Panc1 (cell line): ENCODE measurements at regions not wholly inside any gene's neighbourhood (a gene's known extent, or its start where the extent isn't known, plus 50 kb on each side); places are given as distances from the start of the nearest gene placed in this dataset.

ENCODE experiments used
- ATAC-seq: fragments of 200-7000 bp; cut with Tn5 transposase; 2 replicates; pipeline ENCODE4 v1.9.1; 2020; ENCODE audit warnings: mild to moderate bottlenecking, moderate library complexity
- BruUV-seq: library from RNA; stranded (reverse); fragments of 400-500 nt; replicated peaks from 2 replicates; lab custom pipeline; 2021; lab: Mats Ljungman, UMichigan
- CTCF ChIA-PET: fragments of 300-600 bp; sonication (Branson Sonifier 250); formaldehyde crosslinking; loops from one replicate; lab custom pipeline; 2022; ENCODE audit warnings: antibody characterized with exemption; lab: Charles Lee
- POLR2A ChIA-PET: fragments of 300-600 bp; sonication (Branson Sonifier 250); formaldehyde crosslinking; loops from one replicate; lab custom pipeline; 2022; ENCODE audit warnings: antibody characterized with exemption; lab: Charles Lee
- DNase-seq: peaks from one replicate; pipeline ENCODE4 v3.0.0-alpha.2; 2010; ENCODE audit warnings: low read depth, low spot score
- H3K27ac ChIP-seq: 2 replicates; pipeline ENCODE4 v1.5.1; 2011; ENCODE audit warnings: mild to moderate bottlenecking, low read length, inconsistent platforms
- H3K27me3 ChIP-seq: fragments of 200-500 bp; sonication (Bioruptor generic); 2 replicates; pipeline ENCODE4 v1.6.0; 2014; ENCODE audit warnings: low read length, inconsistent platforms; ENCODE audit not compliant: control insufficient read depth, insufficient read depth
- H3K36me3 ChIP-seq: fragments of 200-500 bp; sonication (Bioruptor generic); 2 replicates; pipeline ENCODE4 v1.5.1; 2014; ENCODE audit warnings: inconsistent platforms, mild to moderate bottlenecking, low read length, moderate library complexity; ENCODE audit not compliant: control insufficient read depth, insufficient read depth
- H3K4me1 ChIP-seq: 2 replicates; pipeline ENCODE4 v1.5.1; 2011; ENCODE audit warnings: inconsistent platforms, mild to moderate bottlenecking, low read length, moderate library complexity; ENCODE audit not compliant: control insufficient read depth, insufficient read depth
- H3K4me3 ChIP-seq, 2 experiments: 2 replicates each; pipeline ENCODE4 v1.5.1; 2011 to 2012; ENCODE audit warnings: low read depth in 2 of 2, low read length in 2 of 2, mild to moderate bottlenecking in 2 of 2, inconsistent platforms in 1 of 2, moderate library complexity in 1 of 2
- H3K9me3 ChIP-seq: fragments of 200-500 bp; sonication (Bioruptor generic); 2 replicates; pipeline ENCODE4 v1.5.1; 2014; ENCODE audit warnings: low read depth, mild to moderate bottlenecking, inconsistent platforms, low read length, moderate library complexity; ENCODE audit not compliant: control insufficient read depth, insufficient read depth
- CTCF ChIP-seq: fragments of 450-650 bp; IDR thresholded peaks from 2 replicates; pipeline ENCODE4 v1.5.1; 2017; ENCODE audit warnings: mild to moderate bottlenecking
- POLR2AphosphoS5 ChIP-seq: IDR thresholded peaks from 2 replicates; pipeline ENCODE4 v1.6.1; 2012; ENCODE audit warnings: mild to moderate bottlenecking, low read depth, low read length, moderate library complexity
- SIN3A ChIP-seq: IDR thresholded peaks from 2 replicates; pipeline ENCODE4 v1.6.1; 2012; ENCODE audit warnings: low read depth, mild to moderate bottlenecking, low read length, moderate library complexity, borderline replicate concordance; ENCODE audit not compliant: insufficient read depth
- TCF7L2 ChIP-seq: IDR thresholded peaks from 2 replicates; pipeline ENCODE4 v1.6.1; 2011; ENCODE audit warnings: mild to moderate bottlenecking, low read depth, low read length, inconsistent platforms
- in situ Hi-C: cut with HindIII; loops from 2 replicates; pipeline ENCODE4 v1.10.0; 2016; ENCODE audit warnings: low sequenced_read_pairs, low pct_unique_long_range_greater_than_20kb
- intact Hi-C: fragments of 100-400 bp; cut with micrococcal nuclease; formaldehyde crosslinking; loops from one replicate; pipeline ENCODE4 v1.10.0; 2022; ENCODE audit not compliant: unreplicated experiment
- TF ChIP-seq, protein P1 (sequence below), 2 experiments: IDR thresholded peaks; 2 replicates each; pipeline ENCODE4 v1.6.1; 2011 to 2012; ENCODE audit warnings: low read depth in 2 of 2, control low read depth in 1 of 2, low read length in 1 of 2, mild to moderate bottlenecking in 1 of 2, moderate library complexity in 1 of 2; ENCODE audit not compliant: insufficient read depth in 1 of 2

GRCh38 chr1:115426956-115427355 is 88.9 kb upstream of the NGF start:
- in situ Hi-C loops (no loop called here), intact Hi-C loops (no loop called here)
- H3K27me3 ChIP-seq, result 0 out of 2 replicates have a peak, but pooled peaks cover 1% of the 10 kb centered on the region
- no peak for DNase-seq
- no peak for ATAC-seq
- H3K4me1 ChIP-seq, result no peaks in the 10 kb centered on the region
- H3K9me3 ChIP-seq, result no peaks in the 10 kb centered on the region
- BruUV-seq, result no TSS peak
- TF ChIP-seq SIN3A, result no peak
- ChIA-PET POLR2A (no interaction called here), CTCF (no interaction called here)
- H3K27ac ChIP-seq, result no peak overlapping the region
- H3K4me3 ChIP-seq, result no peak overlapping the region
- H3K36me3 ChIP-seq, result no peaks in the 10 kb centered on the region

- Histone ChIP-seq H3K27me3 (0 out of 2 replicates have a peak, but pooled peaks cover 2% of the 10 kb centered on the region), H3K9me3 (no peaks in the 10 kb centered on the region), H3K4me3 (no peak overlapping the region), H3K4me1 (no peaks in the 10 kb centered on the region), H3K36me3 (no peaks in the 10 kb centered on the region), H3K27ac (no peak overlapping the region)
- ChIA-PET POLR2A (interaction anchor here (0.6 kb wide), 1 partner anchor 1450 kb away, joined by 3 read pairs; no protein-coding TSS in a partner anchor), CTCF (no interaction called here)
- TF ChIP-seq CTCF, result no peak
- no peak for TF ChIP-seq TCF7L2
- no peak for TF ChIP-seq SIN3A
- TF ChIP-seq, protein P1, sequence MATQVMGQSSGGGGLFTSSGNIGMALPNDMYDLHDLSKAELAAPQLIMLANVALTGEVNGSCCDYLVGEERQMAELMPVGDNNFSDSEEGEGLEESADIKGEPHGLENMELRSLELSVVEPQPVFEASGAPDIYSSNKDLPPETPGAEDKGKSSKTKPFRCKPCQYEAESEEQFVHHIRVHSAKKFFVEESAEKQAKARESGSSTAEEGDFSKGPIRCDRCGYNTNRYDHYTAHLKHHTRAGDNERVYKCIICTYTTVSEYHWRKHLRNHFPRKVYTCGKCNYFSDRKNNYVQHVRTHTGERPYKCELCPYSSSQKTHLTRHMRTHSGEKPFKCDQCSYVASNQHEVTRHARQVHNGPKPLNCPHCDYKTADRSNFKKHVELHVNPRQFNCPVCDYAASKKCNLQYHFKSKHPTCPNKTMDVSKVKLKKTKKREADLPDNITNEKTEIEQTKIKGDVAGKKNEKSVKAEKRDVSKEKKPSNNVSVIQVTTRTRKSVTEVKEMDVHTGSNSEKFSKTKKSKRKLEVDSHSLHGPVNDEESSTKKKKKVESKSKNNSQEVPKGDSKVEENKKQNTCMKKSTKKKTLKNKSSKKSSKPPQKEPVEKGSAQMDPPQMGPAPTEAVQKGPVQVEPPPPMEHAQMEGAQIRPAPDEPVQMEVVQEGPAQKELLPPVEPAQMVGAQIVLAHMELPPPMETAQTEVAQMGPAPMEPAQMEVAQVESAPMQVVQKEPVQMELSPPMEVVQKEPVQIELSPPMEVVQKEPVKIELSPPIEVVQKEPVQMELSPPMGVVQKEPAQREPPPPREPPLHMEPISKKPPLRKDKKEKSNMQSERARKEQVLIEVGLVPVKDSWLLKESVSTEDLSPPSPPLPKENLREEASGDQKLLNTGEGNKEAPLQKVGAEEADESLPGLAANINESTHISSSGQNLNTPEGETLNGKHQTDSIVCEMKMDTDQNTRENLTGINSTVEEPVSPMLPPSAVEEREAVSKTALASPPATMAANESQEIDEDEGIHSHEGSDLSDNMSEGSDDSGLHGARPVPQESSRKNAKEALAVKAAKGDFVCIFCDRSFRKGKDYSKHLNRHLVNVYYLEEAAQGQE (IDR thresholded peaks at IDR 0.05; ENCODE audit: insufficient read depth in 1 of 2, low read depth in 2 of 2, low read length in 1 of 2), result no peak
- TF ChIP-seq POLR2AphosphoS5, result no peak
- ATAC-seq (no peak), DNase-seq (no peak)
- intact Hi-C loops (no loop called here), in situ Hi-C loops (no loop called here)
- no TSS peak for BruUV-seq
Observed at GRCh38 chr1:115426231-115426771, 88.3 kb upstream of the NGF start.

DNA sequence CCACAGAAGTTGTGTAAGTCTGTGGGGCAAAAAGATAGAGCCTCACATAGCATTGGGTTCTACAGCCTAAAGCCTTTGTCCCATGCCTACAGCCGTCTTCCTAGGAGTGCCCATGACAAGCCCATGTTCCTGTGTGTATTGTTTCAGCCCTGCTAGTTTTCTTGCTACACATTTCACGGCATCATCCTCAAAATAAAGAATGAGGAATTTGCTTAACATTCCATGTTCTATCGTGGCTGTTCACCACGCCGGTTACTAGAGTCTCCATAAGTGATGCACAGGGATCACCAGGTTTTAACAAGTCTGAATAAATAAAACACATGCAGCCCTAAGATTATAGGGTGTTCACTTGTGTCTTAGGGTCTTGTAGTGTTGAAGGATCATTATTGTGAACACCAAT is 87.4 kb upstream of the NGF start:
- in situ Hi-C loops, result no loop called here
- BruUV-seq, result no TSS peak
- Histone ChIP-seq H3K27me3 (0 out of 2 replicates have a peak, but pooled peaks cover 2% of the 10 kb centered on the region), H3K4me3 (no peak overlapping the region), H3K27ac (no peak overlapping the region), H3K36me3 (no peaks in the 10 kb centered on the region), H3K4me1 (no peaks in the 10 kb centered on the region), H3K9me3 (no peaks in the 10 kb centered on the region)
- ChIA-PET POLR2A (no interaction called here), CTCF (no interaction called here)
- TF ChIP-seq TCF7L2, result no peak
- no peak for TF ChIP-seq CTCF
- no peak for TF ChIP-seq POLR2AphosphoS5
- TF ChIP-seq, protein P1 (IDR thresholded peaks at IDR 0.05; ENCODE audit: insufficient read depth in 1 of 2, low read depth in 2 of 2, low read length in 1 of 2), result no peak
- TF ChIP-seq SIN3A, result no peak
- DNase-seq (no peak), ATAC-seq (no peak)
- intact Hi-C loops, result no loop called here
